HEK293 (cell line): ENCODE measurements at regions not wholly inside any gene's neighbourhood (a gene's known extent, or its start where the extent isn't known, plus 50 kb on each side); places are given as distances from the start of the nearest gene placed in this dataset.

Experiments used
- CTCF ChIA-PET: fragments of 350-600 bp; formaldehyde crosslinking; extraction: SDS; loops from one replicate; lab custom pipeline; 2021; ENCODE audit warnings: antibody characterized with exemption; lab: Yijun Ruan, JAX
- POLR2A ChIA-PET: fragments of 300-600 bp; formaldehyde crosslinking; extraction: SDS; loops from one replicate; lab custom pipeline; 2020; ENCODE audit warnings: antibody characterized with exemption, inconsistent platforms; lab: Yijun Ruan, JAX
- H3K27ac ChIP-seq: fragments of 200-500 bp; sonication (Bioruptor generic); 2 replicates; pipeline ENCODE4 v1.5.1; 2014; ENCODE audit warnings: low read depth, low read length, control low read depth, inconsistent platforms; ENCODE audit errors: extremely low read depth
- H3K36me3 ChIP-seq, 2 experiments: fragments of 200-500 bp in 1 of 2; sonication (Bioruptor generic) in 1 of 2; 1 replicate in 1 of 2; 2 replicates in 1 of 2; pipeline ENCODE4 v1.5.1; 2014 to 2017; ENCODE audit warnings: inconsistent platforms in 2 of 2, low read length in 2 of 2; ENCODE audit not compliant: control insufficient read depth in 2 of 2, insufficient read depth in 1 of 2
- H3K4me1 ChIP-seq: fragments of 200-500 bp; sonication (Bioruptor generic); 2 replicates; pipeline ENCODE4 v1.5.1; 2014; ENCODE audit warnings: mild to moderate bottlenecking, low read length, inconsistent platforms; ENCODE audit not compliant: control insufficient read depth, insufficient read depth
- H3K4me3 ChIP-seq: 2 replicates; pipeline ENCODE4 v1.5.1; 2011; ENCODE audit warnings: low read depth, mild to moderate bottlenecking, control low read depth, low read length, moderate library complexity
- H3K9me3 ChIP-seq: fragments of 200-500 bp; sonication (Bioruptor generic); 2 replicates; pipeline ENCODE4 v1.5.1; 2014; ENCODE audit warnings: low read depth, low read length, inconsistent platforms; ENCODE audit not compliant: control insufficient read depth, insufficient read depth
- BCL11A ChIP-seq: fragments of 450-650 bp; formaldehyde crosslinking; IDR thresholded peaks from 2 replicates; pipeline ENCODE4 v1.5.1; 2016; ENCODE audit warnings: low read depth, missing biosample characterization, missing genetic modification characterization
- KLF8 ChIP-seq: fragments of 450-650 bp; formaldehyde crosslinking; IDR thresholded peaks from 2 replicates; pipeline ENCODE4 v1.5.1; 2016; ENCODE audit warnings: missing biosample characterization, missing genetic modification characterization
- PRDM10 ChIP-seq: fragments of 450-650 bp; formaldehyde crosslinking; IDR thresholded peaks from 2 replicates; pipeline ENCODE4 v1.5.1; 2016; ENCODE audit warnings: missing biosample characterization, missing genetic modification characterization
- REPIN1 ChIP-seq: fragments of 450-650 bp; formaldehyde crosslinking; IDR thresholded peaks from 2 replicates; pipeline ENCODE4 v1.5.1; 2017; ENCODE audit warnings: missing biosample characterization, missing genetic modification characterization, low read depth
- REST ChIP-seq: fragments of 450-650 bp; formaldehyde crosslinking; IDR thresholded peaks from 2 replicates; pipeline ENCODE4 v1.5.1; 2016; ENCODE audit warnings: missing biosample characterization, missing genetic modification characterization
- SP3 ChIP-seq: fragments of 450-650 bp; formaldehyde crosslinking; IDR thresholded peaks from 2 replicates; pipeline ENCODE4 v1.5.1; 2016; ENCODE audit warnings: missing biosample characterization, missing genetic modification characterization
- ZBTB49 ChIP-seq: fragments of 450-650 bp; formaldehyde crosslinking; IDR thresholded peaks from 2 replicates; pipeline ENCODE4 v1.5.1; 2016; ENCODE audit warnings: missing biosample characterization, missing genetic modification characterization, low read depth
- ZNF121 ChIP-seq: fragments of 450-650 bp; formaldehyde crosslinking; IDR thresholded peaks from 2 replicates; pipeline ENCODE4 v1.5.1; 2016; ENCODE audit warnings: missing biosample characterization, missing genetic modification characterization
- ZNF138 ChIP-seq: fragments of 450-650 bp; formaldehyde crosslinking; IDR thresholded peaks from 2 replicates; pipeline ENCODE4 v1.5.1; 2016; ENCODE audit warnings: missing biosample characterization, missing genetic modification characterization, borderline replicate concordance
- ZNF146 ChIP-seq: fragments of 450-650 bp; formaldehyde crosslinking; IDR thresholded peaks from 2 replicates; pipeline ENCODE4 v1.5.1; 2016; ENCODE audit warnings: missing biosample characterization, missing genetic modification characterization
- ZNF155 ChIP-seq: fragments of 450-650 bp; formaldehyde crosslinking; IDR thresholded peaks from 2 replicates; pipeline ENCODE4 v1.5.1; 2016; ENCODE audit warnings: missing biosample characterization, missing genetic modification characterization
- ZNF350 ChIP-seq: fragments of 450-650 bp; formaldehyde crosslinking; IDR thresholded peaks from 2 replicates; pipeline ENCODE4 v1.5.0; 2017; ENCODE audit warnings: missing biosample characterization, mild to moderate bottlenecking, missing genetic modification characterization
- ZNF423 ChIP-seq: fragments of 450-650 bp; formaldehyde crosslinking; IDR thresholded peaks from 2 replicates; pipeline ENCODE4 v1.5.1; 2016; ENCODE audit warnings: missing biosample characterization, missing genetic modification characterization
- ZNF621 ChIP-seq: fragments of 450-650 bp; formaldehyde crosslinking; IDR thresholded peaks from 2 replicates; pipeline ENCODE4 v1.5.1; 2017; ENCODE audit warnings: missing biosample characterization, missing genetic modification characterization
- ZNF626 ChIP-seq: fragments of 450-650 bp; sonication (Bioruptor Pico); formaldehyde crosslinking; IDR thresholded peaks from 2 replicates; pipeline ENCODE4 v1.5.1; 2018; ENCODE audit warnings: missing biosample characterization, missing genetic modification characterization, inconsistent platforms
- ZNF707 ChIP-seq: fragments of 450-650 bp; formaldehyde crosslinking; IDR thresholded peaks from 2 replicates; pipeline ENCODE4 v1.5.1; 2016; ENCODE audit warnings: missing biosample characterization, missing genetic modification characterization
- TF ChIP-seq, protein P1 (sequence below): fragments of 450-650 bp; formaldehyde crosslinking; IDR thresholded peaks from 2 replicates; pipeline ENCODE4 v1.5.1; 2016; ENCODE audit warnings: missing biosample characterization, missing genetic modification characterization
- TF ChIP-seq, protein P2 (sequence below): fragments of 450-650 bp; formaldehyde crosslinking; IDR thresholded peaks from 2 replicates; pipeline ENCODE4 v1.5.1; 2016; ENCODE audit warnings: missing biosample characterization, missing genetic modification characterization
- TF ChIP-seq, protein P3 (sequence below): fragments of 450-650 bp; formaldehyde crosslinking; IDR thresholded peaks from 2 replicates; pipeline ENCODE4 v1.5.1; 2017; ENCODE audit warnings: missing biosample characterization, missing genetic modification characterization

GRCh38 chr5:2112173-2113025 is 229.7 kb upstream of the IRX4 start:
- no peak overlapping the region for H3K4me3 ChIP-seq
- no peaks in the 10 kb centered on the region for H3K4me1 ChIP-seq
- no peaks in the 10 kb centered on the region for H3K36me3 ChIP-seq
- no peak overlapping the region for H3K27ac ChIP-seq
- no peaks in the 10 kb centered on the region for H3K9me3 ChIP-seq
- POLR2A ChIA-PET = no interaction called here
- CTCF ChIA-PET = interaction anchor here (0.5 kb wide), 1 partner anchor 8 kb away, joined by 3 read pairs; no protein-coding TSS in a partner anchor
- TF ChIP-seq ZNF707 (no peak), ZNF121 (tag by site-specific recombination) (no peak), ZNF621 (tag by site-specific recombination) (no peak), PRDM10 (tag by site-specific recombination) (no peak), ZNF155 (tag by site-specific recombination) (no peak), ZBTB49 (tag by site-specific recombination) (no peak), SP3 (tag by site-specific recombination) (no peak), ZNF350 (tag by site-specific recombination) (no peak), ZNF423 (tag by site-specific recombination) (no peak), REST (no peak), KLF8 (no peak), REPIN1 (tag by site-specific recombination) (no peak), ZNF626 (tag by site-specific recombination) (no peak), ZNF146 (no peak), ZNF138 (tag by site-specific recombination) (no peak), BCL11A (tag by site-specific recombination) (no peak)
- TF ChIP-seq, protein P1, sequence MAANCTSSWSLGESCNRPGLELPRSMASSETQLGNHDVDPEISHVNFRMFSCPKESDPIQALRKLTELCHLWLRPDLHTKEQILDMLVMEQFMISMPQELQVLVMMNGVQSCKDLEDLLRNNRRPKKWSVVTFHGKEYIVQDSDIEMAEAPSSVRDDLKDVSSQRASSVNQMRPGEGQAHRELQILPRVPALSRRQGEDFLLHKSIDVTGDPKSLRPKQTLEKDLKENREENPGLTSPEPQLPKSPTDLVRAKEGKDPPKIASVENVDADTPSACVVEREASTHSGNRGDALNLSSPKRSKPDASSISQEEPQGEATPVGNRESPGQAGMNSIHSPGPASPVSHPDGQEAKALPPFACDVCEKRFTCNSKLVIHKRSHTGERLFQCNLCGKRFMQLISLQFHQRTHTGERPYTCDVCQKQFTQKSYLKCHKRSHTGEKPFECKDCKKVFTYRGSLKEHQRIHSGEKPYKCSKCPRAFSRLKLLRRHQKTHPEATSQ = no peak
- TF ChIP-seq, protein P2, sequence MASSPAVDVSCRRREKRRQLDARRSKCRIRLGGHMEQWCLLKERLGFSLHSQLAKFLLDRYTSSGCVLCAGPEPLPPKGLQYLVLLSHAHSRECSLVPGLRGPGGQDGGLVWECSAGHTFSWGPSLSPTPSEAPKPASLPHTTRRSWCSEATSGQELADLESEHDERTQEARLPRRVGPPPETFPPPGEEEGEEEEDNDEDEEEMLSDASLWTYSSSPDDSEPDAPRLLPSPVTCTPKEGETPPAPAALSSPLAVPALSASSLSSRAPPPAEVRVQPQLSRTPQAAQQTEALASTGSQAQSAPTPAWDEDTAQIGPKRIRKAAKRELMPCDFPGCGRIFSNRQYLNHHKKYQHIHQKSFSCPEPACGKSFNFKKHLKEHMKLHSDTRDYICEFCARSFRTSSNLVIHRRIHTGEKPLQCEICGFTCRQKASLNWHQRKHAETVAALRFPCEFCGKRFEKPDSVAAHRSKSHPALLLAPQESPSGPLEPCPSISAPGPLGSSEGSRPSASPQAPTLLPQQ (tag by site-specific recombination) = no peak
- TF ChIP-seq, protein P3, sequence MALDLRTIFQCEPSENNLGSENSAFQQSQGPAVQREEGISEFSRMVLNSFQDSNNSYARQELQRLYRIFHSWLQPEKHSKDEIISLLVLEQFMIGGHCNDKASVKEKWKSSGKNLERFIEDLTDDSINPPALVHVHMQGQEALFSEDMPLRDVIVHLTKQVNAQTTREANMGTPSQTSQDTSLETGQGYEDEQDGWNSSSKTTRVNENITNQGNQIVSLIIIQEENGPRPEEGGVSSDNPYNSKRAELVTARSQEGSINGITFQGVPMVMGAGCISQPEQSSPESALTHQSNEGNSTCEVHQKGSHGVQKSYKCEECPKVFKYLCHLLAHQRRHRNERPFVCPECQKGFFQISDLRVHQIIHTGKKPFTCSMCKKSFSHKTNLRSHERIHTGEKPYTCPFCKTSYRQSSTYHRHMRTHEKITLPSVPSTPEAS (tag by site-specific recombination) = no peak
- TF ChIP-seq, all 188 proteins: peak for 0
